Femur (tissue), 1 donor: ENCODE measurements at regions not wholly inside any gene's neighbourhood (a gene's known extent, or its start where the extent isn't known, plus 50 kb on each side); places are given as distances from the start of the nearest gene placed in this dataset.

Source experiments
- DNase-seq: peaks from one replicate; pipeline ENCODE4 v3.0.0-alpha.2; 2017

GRCh38 chr7:144910411-144910810, 74.6 kb upstream of the TPK1 start:
- no peak for DNase-seq

- DNase-seq = no peak
Measured at GRCh38 chr7:144908943-144909556, 73.2 kb upstream of the TPK1 start.

GRCh38 chr7:144908324-144908723, 72.5 kb upstream of the TPK1 start:
- DNase-seq = no peak

- DNase-seq = no peak
Measured at GRCh38 chr7:144907577-144907976, 71.7 kb upstream of the TPK1 start.

GRCh38 chr7:144903201-144903600, 67.3 kb upstream of the TPK1 start:
- DNase-seq = no peak

GRCh38 chr7:144892761-144893160, 56.9 kb upstream of the TPK1 start:
- DNase-seq = no peak
